ENCODE measurements at regions not wholly inside any gene's neighbourhood (a gene's known extent, or its start where the extent isn't known, plus 50 kb on each side); places are given as distances from the start of the nearest gene placed in this dataset.

DNA sequence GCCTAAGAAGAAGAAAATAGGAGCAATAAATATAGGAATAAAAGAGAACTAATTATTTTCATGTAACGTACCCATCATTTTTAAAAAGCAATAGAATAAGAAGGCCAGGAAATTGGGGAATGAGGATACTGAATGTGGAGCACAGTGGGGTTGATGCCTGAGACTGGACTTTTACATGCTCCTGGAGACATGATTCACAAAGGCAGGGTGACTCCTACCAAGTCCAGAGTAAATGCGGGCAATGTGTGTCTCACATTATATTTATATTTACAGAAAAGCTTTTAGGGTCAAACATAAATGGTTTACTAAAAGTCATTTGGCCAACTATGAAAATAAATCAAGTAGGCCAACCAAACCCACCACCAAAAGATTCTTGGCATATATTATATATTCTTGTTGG lies 87.9 kb upstream of the COL5A2 start:
- Mint-ChIP-seq H3K27me3 (ENCODE audit: low read depth) (no peaks in the 10 kb centered on the region), H3K27ac (ENCODE audit: unreplicated experiment) (peak overlapping the region; percentile 88), H3K36me3 (ENCODE audit: low read depth) (peaks cover 11% of the 10 kb centered on the region), H3K4me3 (ENCODE audit: unreplicated experiment) (no peak overlapping the region), H3K4me1 (ENCODE audit: low read depth) (peaks cover 38% of the 10 kb centered on the region), H3K9me3 (ENCODE audit: low read depth) (peaks cover 28% of the 10 kb centered on the region)
- TF ChIP-seq, protein P1, sequence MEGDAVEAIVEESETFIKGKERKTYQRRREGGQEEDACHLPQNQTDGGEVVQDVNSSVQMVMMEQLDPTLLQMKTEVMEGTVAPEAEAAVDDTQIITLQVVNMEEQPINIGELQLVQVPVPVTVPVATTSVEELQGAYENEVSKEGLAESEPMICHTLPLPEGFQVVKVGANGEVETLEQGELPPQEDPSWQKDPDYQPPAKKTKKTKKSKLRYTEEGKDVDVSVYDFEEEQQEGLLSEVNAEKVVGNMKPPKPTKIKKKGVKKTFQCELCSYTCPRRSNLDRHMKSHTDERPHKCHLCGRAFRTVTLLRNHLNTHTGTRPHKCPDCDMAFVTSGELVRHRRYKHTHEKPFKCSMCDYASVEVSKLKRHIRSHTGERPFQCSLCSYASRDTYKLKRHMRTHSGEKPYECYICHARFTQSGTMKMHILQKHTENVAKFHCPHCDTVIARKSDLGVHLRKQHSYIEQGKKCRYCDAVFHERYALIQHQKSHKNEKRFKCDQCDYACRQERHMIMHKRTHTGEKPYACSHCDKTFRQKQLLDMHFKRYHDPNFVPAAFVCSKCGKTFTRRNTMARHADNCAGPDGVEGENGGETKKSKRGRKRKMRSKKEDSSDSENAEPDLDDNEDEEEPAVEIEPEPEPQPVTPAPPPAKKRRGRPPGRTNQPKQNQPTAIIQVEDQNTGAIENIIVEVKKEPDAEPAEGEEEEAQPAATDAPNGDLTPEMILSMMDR (IDR thresholded peaks at IDR 0.05): no peak
- DNase-seq (ENCODE audit: low spot score): no peak

DNA sequence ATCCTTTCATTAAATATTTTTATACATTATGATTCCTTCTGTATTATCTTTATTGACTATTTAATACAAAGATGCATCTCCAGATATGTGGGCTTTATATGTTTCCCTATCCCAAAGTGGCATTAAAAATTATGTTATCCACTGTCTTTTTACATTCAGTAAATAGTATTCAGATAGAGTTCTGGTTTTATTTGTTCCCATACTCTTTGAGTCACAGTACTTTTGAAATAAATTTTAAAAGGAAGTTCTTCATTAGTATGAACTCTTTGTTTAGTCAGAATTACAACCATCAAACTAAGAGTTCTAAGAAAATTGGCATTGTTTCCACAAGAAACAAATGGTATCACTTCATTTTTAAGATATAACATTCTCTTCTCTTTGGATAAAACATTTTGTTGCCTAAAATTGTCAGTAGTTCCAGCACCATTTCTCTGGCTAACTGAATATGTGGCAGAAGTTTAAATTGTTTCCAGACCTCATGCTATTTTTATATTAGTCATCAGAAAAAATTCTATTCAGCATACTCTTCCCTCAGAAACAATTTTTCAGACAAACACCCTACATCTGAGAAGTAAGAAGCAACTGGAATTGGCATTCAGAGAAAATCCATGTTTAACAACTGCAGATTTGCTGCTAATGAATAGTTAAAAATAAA lies 88.5 kb upstream of the COL5A2 start:
- Mint-ChIP-seq H3K27me3 (ENCODE audit: low read depth) (no peaks in the 10 kb centered on the region), H3K27ac (ENCODE audit: unreplicated experiment) (peak overlapping the region; percentile 88), H3K4me3 (ENCODE audit: unreplicated experiment) (no peak overlapping the region), H3K36me3 (ENCODE audit: low read depth) (peaks cover 11% of the 10 kb centered on the region), H3K9me3 (ENCODE audit: low read depth) (peaks cover 28% of the 10 kb centered on the region), H3K4me1 (ENCODE audit: low read depth) (peaks cover 38% of the 10 kb centered on the region)
- no peak for DNase-seq (ENCODE audit: low spot score)
- TF ChIP-seq, protein P1 (IDR thresholded peaks at IDR 0.05): no peak

DNA sequence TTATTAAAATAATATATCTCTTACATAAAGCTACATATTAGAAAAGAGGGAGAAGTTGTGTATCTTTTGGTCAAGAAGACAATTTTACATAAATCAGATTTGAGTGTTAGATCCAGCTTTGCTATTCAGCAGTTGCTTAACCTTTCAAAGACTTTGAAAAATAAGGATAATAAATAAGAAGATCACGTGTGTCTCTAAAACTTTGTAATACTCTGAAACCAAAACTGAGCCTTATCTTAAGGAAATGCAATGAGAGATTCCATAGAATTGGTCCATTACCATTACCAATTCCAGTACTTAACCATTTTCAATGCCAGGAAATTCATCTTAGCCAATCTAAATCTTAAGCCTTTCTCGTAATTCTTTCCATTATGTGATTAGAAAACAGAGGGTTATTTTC lies 89.2 kb upstream of the COL5A2 start:
- no peaks in the 10 kb centered on the region for H3K27me3 Mint-ChIP-seq (ENCODE audit: low read depth)
- TF ChIP-seq, protein P1 (IDR thresholded peaks at IDR 0.05): no peak
- no peak overlapping the region for H3K4me3 Mint-ChIP-seq (ENCODE audit: unreplicated experiment)
- peak overlapping the region; percentile 72 for H3K27ac Mint-ChIP-seq (ENCODE audit: unreplicated experiment)
- H3K9me3 Mint-ChIP-seq (ENCODE audit: low read depth): peaks cover 31% of the 10 kb centered on the region
- peaks cover 42% of the 10 kb centered on the region for H3K4me1 Mint-ChIP-seq (ENCODE audit: low read depth)
- H3K36me3 Mint-ChIP-seq (ENCODE audit: low read depth): peaks cover 11% of the 10 kb centered on the region
- DNase-seq (ENCODE audit: low spot score): no peak

DNA sequence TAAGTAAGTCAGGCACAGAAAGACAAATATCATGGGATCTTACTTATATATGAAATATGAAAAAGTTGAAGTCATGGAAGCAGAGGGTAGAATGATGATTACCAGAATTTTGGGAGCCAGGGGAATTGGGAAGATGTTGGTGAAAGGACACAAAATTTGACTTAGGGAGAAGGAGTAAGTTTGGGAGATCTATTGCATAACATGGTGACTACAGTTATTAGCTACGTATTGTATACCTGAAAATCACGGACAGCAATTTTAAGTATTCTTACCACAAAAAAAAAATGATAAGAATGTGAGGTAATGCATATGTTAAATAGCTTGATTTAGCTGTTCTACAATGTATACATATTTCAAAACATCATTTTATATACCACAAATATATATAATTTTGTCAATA lies 94.2 kb upstream of the COL5A2 start:
- TF ChIP-seq, protein P1 (IDR thresholded peaks at IDR 0.05): no peak
- no peak overlapping the region for H3K27ac Mint-ChIP-seq (ENCODE audit: unreplicated experiment)
- H3K4me3 Mint-ChIP-seq (ENCODE audit: unreplicated experiment): no peak overlapping the region
- H3K36me3 Mint-ChIP-seq (ENCODE audit: low read depth): peaks cover 11% of the 10 kb centered on the region
- H3K9me3 Mint-ChIP-seq (ENCODE audit: low read depth): peaks cover 21% of the 10 kb centered on the region
- H3K4me1 Mint-ChIP-seq (ENCODE audit: low read depth): peaks cover 54% of the 10 kb centered on the region
- DNase-seq (ENCODE audit: low spot score): no peak
- no peaks in the 10 kb centered on the region for H3K27me3 Mint-ChIP-seq (ENCODE audit: low read depth)

DNA sequence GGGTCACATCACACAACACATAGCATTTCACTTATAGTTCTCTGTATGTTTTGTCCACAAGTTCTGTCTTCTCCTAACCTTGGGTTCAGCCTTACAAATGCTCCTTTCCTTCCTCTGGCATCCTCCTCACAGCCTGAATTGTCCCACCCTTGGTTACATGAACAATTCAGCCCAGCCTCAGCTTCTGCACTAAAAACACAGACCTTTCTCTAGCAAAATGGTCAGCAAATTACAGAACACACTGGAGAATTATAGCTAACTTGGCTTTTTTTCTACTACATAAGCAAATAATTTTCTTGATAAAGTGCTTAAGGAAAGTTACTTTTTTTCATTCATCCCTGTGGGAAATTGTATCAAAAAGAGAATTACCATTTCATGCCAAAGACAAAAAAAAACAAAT lies 94.8 kb upstream of the COL5A2 start:
- Mint-ChIP-seq H3K27me3 (ENCODE audit: low read depth) (no peaks in the 10 kb centered on the region), H3K4me3 (ENCODE audit: unreplicated experiment) (no peak overlapping the region), H3K9me3 (ENCODE audit: low read depth) (peaks cover 21% of the 10 kb centered on the region), H3K4me1 (ENCODE audit: low read depth) (peaks cover 52% of the 10 kb centered on the region), H3K36me3 (ENCODE audit: low read depth) (peaks cover 10% of the 10 kb centered on the region), H3K27ac (ENCODE audit: unreplicated experiment) (peak overlapping the region; percentile 72)
- no peak for DNase-seq (ENCODE audit: low spot score)
- TF ChIP-seq, protein P1 (IDR thresholded peaks at IDR 0.05): no peak

Measured in chondrocyte (in vitro differentiated cells).